HG03025 (cell line): ENCODE measurements at regions not wholly inside any gene's neighbourhood (a gene's known extent, or its start where the extent isn't known, plus 50 kb on each side); places are given as distances from the start of the nearest gene placed in this dataset.
"Not testable (repeated sequence)": the region's sequence is repeated elsewhere in the genome, so short reads cannot be mapped to it uniquely, and the experiment has no call there.

ENCODE experiments used
- ATAC-seq: cut with Tn5 transposase; IDR thresholded peaks from one replicate; pipeline ENCODE4 v1.9.1; 2021; ENCODE audit warnings: mild to moderate bottlenecking, moderate library complexity; ENCODE audit not compliant: unreplicated experiment, low FRiP score

GRCh38 chr3:33919312-33920120, 121.1 kb downstream of the PDCD6IP start:
- no peak for ATAC-seq

- ATAC-seq, result no peak
These were observed 122.1 kb downstream of the PDCD6IP start for GRCh38 chr3:33920511-33920910.

- no peak for ATAC-seq
These were observed 123.2 kb downstream of the PDCD6IP start for GRCh38 chr3:33921608-33922007.

- no peak for ATAC-seq
These were observed 128.7 kb downstream of the PDCD6IP start for GRCh38 chr3:33926998-33927605.

GRCh38 chr3:33929813-33930212, 131.4 kb downstream of the PDCD6IP start:
- no peak for ATAC-seq

- no peak for ATAC-seq
These were observed 133.1 kb downstream of the PDCD6IP start for GRCh38 chr3:33931512-33931911.

- ATAC-seq, result no peak
These were observed 133.8 kb downstream of the PDCD6IP start for GRCh38 chr3:33932010-33932764.

- ATAC-seq, result no peak
These were observed 137.9 kb downstream of the PDCD6IP start for GRCh38 chr3:33936171-33936920.

GRCh38 chr3:33936921-33937525, 138.6 kb downstream of the PDCD6IP start:
- no peak for ATAC-seq

- ATAC-seq, result no peak
These were observed 139.2 kb downstream of the PDCD6IP start for GRCh38 chr3:33937628-33938027.

- no peak for ATAC-seq
These were observed 141.7 kb downstream of the PDCD6IP start for GRCh38 chr3:33940149-33940548.

GRCh38 chr3:33940736-33941135, 142.3 kb downstream of the PDCD6IP start:
- ATAC-seq, result no peak

GRCh38 chr3:33941804-33942203, 143.4 kb downstream of the PDCD6IP start:
- ATAC-seq, result no peak

- no peak for ATAC-seq
These were observed 144.2 kb downstream of the PDCD6IP start for GRCh38 chr3:33942483-33943150.

GRCh38 chr3:33943277-33943676, 144.8 kb downstream of the PDCD6IP start:
- ATAC-seq, result no peak

GRCh38 chr3:33946612-33947011, 148.2 kb downstream of the PDCD6IP start:
- ATAC-seq, result not testable (repeated sequence)

GRCh38 chr3:33947272-33948195, 149.1 kb downstream of the PDCD6IP start:
- ATAC-seq, result no peak

- no peak for ATAC-seq
These were observed 150.6 kb downstream of the PDCD6IP start for GRCh38 chr3:33949074-33949473.

- ATAC-seq, result no peak
These were observed 156.5 kb downstream of the PDCD6IP start for GRCh38 chr3:33954956-33955355.
